ENCODE measurements at regions not wholly inside any gene's neighbourhood (a gene's known extent, or its start where the extent isn't known, plus 50 kb on each side); places are given as distances from the start of the nearest gene placed in this dataset.

DNA sequence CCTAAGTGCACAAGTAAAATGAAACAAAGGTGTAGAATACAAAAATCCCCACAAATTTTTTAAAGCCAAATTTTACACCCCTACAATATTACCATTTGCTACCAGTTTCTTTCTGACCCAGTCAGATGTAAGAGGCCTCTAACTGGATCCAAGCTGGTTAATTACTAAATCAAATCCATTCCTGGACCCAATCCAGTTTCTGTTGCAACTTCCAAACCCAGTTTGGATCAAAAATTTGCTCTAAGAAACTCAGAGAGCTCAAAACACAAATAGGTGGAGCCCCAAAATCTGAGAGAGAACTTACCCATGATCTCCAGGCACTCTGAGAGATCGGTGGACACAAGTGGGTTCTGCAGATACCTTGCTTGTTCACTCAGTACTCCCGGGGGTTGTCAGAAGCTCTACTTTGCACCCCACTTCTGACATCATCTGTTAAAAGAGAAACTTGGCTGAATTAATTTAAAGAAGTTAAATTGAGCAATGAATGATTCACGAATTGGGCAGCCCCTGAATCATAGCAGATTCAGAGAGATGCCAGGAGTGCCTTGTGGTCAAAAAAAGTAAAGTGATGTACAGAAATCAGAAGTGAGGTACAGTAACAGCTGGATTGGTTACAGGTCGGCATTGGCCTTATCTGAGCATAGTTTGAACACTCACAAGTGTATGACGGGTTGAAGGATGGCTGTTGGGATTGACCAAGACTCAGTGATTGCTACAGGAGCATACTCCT is 448.0 kb downstream of the KCNT2 start:
- TF ChIP-seq, protein P1, sequence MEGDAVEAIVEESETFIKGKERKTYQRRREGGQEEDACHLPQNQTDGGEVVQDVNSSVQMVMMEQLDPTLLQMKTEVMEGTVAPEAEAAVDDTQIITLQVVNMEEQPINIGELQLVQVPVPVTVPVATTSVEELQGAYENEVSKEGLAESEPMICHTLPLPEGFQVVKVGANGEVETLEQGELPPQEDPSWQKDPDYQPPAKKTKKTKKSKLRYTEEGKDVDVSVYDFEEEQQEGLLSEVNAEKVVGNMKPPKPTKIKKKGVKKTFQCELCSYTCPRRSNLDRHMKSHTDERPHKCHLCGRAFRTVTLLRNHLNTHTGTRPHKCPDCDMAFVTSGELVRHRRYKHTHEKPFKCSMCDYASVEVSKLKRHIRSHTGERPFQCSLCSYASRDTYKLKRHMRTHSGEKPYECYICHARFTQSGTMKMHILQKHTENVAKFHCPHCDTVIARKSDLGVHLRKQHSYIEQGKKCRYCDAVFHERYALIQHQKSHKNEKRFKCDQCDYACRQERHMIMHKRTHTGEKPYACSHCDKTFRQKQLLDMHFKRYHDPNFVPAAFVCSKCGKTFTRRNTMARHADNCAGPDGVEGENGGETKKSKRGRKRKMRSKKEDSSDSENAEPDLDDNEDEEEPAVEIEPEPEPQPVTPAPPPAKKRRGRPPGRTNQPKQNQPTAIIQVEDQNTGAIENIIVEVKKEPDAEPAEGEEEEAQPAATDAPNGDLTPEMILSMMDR (IDR thresholded peaks at IDR 0.05) = no peak
- no peak for TF ChIP-seq POLR2A (IDR thresholded peaks at IDR 0.05)
- TF ChIP-seq EP300 (IDR thresholded peaks at IDR 0.05) = no peak
